ENCODE measurements at regions not wholly inside any gene's neighbourhood (a gene's known extent, or its start where the extent isn't known, plus 50 kb on each side); places are given as distances from the start of the nearest gene placed in this dataset.

- no peak for TF ChIP-seq CTCF (IDR thresholded peaks at IDR 0.05; ENCODE audit: low read depth, low read length, missing control alignments)
- DNase-seq (ENCODE audit: low read depth): no peak
- no peak overlapping the region for H3K4me3 ChIP-seq (ENCODE audit: low read depth, low read length)
Observed at GRCh38 chr11:91563176-91563575, 661.4 kb upstream of the FAT3 start.

DNA sequence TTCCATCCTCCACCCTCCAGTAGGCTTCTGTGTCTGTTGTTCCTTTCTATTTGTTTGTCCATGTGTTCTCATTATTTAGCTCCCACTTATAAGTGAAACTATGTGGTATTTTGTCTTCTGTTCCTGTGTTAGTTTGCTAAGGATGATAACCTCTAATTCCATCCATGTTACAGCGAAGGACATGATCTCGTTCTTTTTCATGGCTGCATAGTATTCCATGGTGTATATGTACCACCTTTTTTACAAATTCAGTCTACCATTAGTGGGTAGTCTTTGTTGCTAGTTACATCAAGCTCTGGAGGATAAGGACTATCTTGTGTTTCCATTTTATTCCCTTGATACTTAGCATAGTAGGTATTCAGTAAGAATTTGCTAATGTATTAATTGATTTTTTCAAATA is 664.2 kb upstream of the FAT3 start:
- H3K4me3 ChIP-seq (ENCODE audit: low read depth, low read length): no peak overlapping the region
- no peak for DNase-seq (ENCODE audit: low read depth)
- TF ChIP-seq CTCF (IDR thresholded peaks at IDR 0.05; ENCODE audit: low read depth, low read length, missing control alignments): no peak

DNA sequence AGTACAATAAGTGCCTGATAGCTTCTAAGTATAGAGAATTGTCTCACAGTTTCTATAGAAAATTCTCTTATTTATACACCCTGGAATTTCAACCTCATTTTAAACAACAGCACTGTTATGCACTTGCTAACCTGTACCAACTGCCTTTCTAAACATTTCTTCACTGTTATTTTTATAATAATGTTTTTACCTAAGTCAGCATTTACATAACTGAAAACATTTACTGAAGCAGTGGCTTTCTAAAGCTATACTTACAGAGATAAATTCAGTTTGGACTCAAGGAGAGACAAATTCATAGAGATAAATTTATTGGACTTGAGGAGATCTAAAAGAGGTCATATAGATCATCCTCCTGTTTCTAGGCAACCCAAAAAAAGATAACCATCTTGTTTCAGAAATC is 686.6 kb upstream of the FAT3 start:
- H3K4me3 ChIP-seq (ENCODE audit: low read depth, low read length): no peak overlapping the region
- no peak for TF ChIP-seq CTCF (IDR thresholded peaks at IDR 0.05; ENCODE audit: low read depth, low read length, missing control alignments)
- no peak for DNase-seq (ENCODE audit: low read depth)

GRCh38 chr11:91536366-91536765 is 688.3 kb upstream of the FAT3 start:
- DNase-seq (ENCODE audit: low read depth): no peak
- no peak for TF ChIP-seq CTCF (IDR thresholded peaks at IDR 0.05; ENCODE audit: low read depth, low read length, missing control alignments)

DNA sequence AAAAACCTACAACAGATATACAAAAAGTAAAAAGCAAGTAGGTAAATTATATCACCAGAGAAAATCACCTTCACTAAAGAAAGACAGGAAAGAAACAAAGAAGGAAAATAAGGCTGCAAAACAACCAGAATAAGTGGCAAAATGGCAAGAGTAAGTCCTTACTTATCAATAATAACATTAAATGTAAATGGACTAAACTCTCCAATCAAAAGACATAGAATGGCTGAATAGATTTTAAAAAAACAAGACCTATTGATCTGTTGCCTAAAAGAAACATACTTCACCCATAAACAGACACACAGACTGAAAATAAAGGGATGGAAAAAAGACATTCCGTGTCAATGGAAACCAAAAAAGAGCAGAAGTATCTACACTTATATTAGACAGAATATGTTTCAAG is 695.7 kb upstream of the FAT3 start:
- no peak overlapping the region for H3K4me3 ChIP-seq (ENCODE audit: low read depth, low read length)
- TF ChIP-seq CTCF (IDR thresholded peaks at IDR 0.05; ENCODE audit: low read depth, low read length, missing control alignments): no peak
- DNase-seq (ENCODE audit: low read depth): no peak

More at GRCh38 chr11:91536366-91536765, 688.3 kb upstream of the FAT3 start:
- H3K4me3 ChIP-seq (ENCODE audit: low read depth, low read length): no peak overlapping the region

DNA sequence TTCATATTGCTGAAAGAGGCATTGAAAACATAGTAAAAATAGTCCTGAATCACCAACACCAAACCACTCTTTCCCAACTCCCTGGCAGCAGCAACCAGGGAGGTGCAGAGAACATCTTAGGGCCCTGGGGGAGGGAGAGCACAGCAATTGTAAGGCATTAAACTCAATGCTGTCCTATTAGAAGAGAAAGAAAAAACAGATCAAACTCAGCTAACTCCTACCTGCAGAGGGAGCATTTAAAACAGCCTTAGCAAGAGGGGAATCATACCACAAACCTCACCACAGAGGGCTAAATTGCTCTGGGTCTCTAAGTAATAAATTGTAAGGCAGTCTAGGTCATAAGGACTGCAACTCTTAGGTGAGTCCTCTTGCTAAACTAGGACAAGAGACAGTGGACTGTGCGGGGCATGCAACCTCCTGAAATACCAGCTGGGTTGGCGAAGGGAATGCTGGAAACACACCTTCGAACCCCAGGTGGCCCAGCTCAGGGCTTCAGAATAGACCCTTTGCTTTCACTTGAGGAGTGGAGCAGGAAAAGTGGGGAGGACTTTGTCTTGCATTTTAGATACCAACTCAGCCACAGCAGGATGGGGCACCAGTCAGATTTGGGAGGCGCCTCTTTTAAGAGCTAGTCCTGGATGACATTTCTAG is 697.1 kb upstream of the FAT3 start:
- TF ChIP-seq CTCF (IDR thresholded peaks at IDR 0.05; ENCODE audit: low read depth, low read length, missing control alignments): no peak
- no peak overlapping the region for H3K4me3 ChIP-seq (ENCODE audit: low read depth, low read length)
- no peak for DNase-seq (ENCODE audit: low read depth)

- H3K4me3 ChIP-seq (ENCODE audit: low read depth, low read length): no peak overlapping the region
- TF ChIP-seq CTCF (IDR thresholded peaks at IDR 0.05; ENCODE audit: low read depth, low read length, missing control alignments): no peak
- DNase-seq (ENCODE audit: low read depth): no peak
Observed at GRCh38 chr11:91513734-91514133, 710.9 kb upstream of the FAT3 start.
